ENCODE measurements at regions not wholly inside any gene's neighbourhood (a gene's known extent, or its start where the extent isn't known, plus 50 kb on each side); places are given as distances from the start of the nearest gene placed in this dataset.
"Not testable (repeated sequence)": the region's sequence is repeated elsewhere in the genome, so short reads cannot be mapped to it uniquely, and the experiment has no call there.

GRCh38 chr12:126907900-126908764 is 1358.8 kb upstream of the TMEM132C start:
- no peak for DNase-seq (ENCODE audit: low spot score)

- no peak for DNase-seq (ENCODE audit: low spot score)
Observed at GRCh38 chr12:126908765-126909142, 1358.2 kb upstream of the TMEM132C start.

DNA sequence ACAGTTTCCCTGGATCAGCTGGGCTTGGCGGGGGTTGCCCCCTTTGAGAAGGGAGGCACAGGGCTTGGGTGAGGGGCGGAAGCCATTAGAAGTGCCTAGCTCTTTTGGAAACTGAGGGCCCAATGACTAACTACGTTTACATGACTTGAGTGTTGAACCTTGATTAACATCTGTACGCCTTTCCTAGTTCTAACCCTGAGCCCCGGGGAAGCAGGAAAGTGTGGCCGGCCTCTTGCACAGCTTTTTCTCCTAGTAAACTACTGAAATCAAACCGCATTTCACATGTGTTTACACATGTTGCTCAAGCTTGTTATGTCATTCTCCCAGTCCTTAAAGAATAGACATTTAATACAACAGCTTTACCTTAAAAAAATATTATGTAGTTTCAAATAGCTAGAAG is 1356.4 kb upstream of the TMEM132C start:
- DNase-seq (ENCODE audit: low spot score) = no peak

GRCh38 chr12:126912111-126912510 is 1354.9 kb upstream of the TMEM132C start:
- no peak for DNase-seq (ENCODE audit: low spot score)

DNA sequence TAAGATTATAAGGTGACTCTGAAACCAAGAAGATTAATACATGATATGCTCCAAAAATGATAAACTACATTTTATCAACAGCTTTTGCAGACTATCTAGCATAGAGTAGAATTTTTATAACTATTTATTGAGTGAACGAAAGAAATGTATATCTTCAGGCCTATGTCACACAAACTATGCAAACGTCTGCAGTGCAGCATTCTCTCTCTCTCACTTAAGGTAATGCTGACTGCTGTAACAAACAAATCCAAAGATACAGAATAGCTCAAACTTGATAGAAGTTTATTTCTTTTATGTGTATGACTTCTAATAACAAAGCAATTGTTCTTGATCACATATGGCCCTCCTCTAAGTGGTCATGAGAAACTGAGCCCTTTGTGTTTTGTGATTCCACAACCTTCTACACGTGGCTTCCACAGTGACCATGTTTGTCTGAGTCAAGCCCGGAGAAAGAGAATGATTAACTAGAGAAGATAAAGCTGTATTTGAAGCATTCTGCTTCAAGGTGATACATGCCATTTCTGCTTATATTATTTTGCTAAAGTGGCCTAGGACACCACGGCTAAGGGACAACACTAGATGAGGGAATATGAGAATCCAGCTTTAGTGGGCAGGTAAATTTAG is 1352.7 kb upstream of the TMEM132C start:
- DNase-seq (ENCODE audit: low spot score) = no peak

DNA sequence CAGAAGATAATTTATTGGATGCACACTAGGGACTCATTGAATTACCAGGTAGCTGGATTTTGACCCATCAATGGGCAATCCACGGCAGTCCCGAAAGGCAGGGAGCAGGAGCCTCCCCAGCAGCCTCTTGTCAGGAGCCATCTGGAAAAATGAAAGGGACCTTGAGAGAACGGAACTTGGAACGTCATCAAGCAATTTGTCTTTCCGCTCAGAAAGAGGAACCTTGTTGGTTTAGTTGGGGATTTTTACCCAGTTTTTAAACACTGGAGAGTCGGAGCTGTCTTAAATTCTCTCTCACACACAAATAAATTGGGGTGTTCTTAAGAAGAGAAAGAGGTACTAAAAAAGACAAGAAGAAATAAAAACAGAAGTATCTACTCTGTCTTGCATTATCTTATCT is 1351.7 kb upstream of the TMEM132C start:
- DNase-seq (ENCODE audit: low spot score) = no peak

DNA sequence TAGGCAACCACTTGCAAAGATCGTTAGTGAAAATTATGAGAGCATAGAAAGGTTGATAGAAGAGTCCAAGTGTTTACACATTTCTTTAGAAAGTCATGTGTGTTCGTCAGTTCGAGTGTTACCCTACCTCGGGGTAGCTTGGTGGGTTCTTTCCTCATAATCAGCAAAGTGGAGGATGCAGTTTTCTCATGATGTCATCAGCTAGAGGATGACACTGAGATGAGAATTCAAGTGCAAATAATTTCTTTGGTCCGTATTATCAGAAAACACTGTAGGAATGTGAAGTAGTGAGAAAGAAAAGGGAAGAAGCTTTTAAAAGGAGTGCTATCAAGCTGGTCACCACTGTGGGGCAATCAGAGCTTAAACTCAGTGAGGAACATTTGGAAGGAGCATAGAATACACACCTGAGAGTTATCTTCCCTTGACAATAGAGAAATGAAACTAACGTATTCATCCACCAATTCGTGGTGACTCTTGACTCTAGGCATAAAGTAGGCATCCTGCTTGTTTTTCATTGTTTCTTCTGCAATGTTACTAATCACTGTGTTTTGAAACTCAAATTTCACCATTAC is 1340.9 kb upstream of the TMEM132C start:
- no peak for DNase-seq (ENCODE audit: low spot score)

GRCh38 chr12:126930234-126930633 is 1336.7 kb upstream of the TMEM132C start:
- no peak for DNase-seq (ENCODE audit: low spot score)

DNA sequence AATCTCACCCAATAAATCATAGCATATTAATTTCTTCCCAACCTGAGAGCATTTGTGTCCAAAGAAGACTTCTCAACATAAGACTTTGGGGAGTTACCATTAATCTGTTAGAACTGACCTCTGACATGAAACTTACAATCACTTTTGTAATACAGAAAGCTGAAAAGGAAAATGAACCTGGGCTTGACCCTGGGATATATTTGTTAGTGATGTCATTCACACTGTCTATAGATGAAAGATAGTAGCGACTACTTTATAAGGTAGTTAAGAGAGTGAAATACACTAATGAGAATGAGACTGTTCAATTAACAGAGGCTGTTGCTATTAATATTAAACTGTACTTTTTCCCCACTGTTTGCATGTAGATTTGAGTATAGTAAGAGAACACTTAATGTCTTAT is 1334.8 kb upstream of the TMEM132C start:
- DNase-seq (ENCODE audit: low spot score) = no peak

DNA sequence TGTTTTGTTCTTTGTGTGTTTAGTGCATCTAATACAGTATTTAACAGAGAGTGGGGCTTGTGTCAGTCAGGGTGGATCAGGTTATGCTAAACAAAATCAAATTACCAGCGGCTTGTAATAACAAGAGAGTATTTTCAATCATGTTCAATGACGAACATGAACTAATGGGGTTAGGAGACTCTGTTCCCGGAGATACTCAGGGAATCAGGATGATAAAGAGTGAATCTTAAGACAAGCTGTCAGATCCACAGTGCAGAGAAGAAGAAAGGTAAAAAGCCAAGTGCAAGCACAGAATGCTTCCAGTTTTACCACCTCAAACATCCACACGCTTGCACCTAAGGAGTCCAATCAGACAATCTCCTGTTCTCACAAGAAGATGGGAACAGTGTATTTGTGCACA is 1331.5 kb upstream of the TMEM132C start:
- DNase-seq (ENCODE audit: low spot score) = no peak

DNA sequence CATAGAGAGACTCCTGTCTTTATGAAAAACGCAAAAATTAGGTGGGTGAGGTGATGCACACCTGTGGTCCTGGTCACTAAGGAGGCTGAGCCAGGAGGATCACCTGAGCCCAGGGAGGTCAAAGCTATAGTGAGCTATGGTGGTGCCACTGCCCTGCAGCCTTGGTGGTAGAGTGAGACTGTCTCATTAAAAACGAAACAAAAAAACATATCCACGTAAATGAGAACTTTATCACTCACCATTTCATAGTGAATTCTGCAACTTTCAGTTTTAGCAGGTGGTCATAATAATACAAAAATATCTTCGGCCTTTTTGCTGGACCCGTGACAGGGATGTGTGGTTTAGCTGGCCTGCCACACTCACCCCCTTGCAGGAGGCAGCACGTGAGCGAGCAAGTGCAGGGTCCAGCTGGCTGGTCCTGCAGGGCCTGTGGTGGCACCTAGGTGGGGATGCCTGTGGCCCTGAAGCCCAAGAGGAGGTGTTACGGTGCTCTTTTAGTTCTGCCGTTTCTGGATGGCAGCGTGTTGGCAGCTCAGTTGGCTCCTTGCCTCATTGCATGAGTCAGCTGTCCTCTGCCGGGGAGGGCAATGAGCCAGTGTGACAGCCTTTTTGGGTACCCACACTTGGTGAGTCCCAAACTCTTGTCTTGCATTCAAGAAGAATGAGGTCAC is 1330.7 kb upstream of the TMEM132C start:
- DNase-seq (ENCODE audit: low spot score) = no peak

DNA sequence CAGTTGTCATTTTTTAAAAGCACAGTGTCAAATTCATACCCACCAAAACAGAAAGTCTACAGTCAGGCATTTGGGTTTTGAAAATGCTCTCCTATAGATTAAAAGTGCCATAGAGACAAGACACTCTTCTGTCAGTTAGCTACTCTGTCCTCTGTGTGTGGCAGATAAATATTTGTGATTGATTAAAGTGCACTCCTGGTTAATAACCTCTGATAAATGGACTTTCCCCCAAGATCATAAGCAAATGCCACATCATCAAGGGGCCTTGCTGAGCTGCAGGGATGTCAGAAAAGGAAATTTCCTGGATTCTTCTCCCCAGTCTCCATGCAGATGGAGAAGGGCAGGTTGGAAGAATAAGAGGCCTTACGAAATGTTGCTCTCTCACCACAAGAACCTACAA is 1329.5 kb upstream of the TMEM132C start:
- DNase-seq (ENCODE audit: low spot score) = no peak

- no peak for DNase-seq (ENCODE audit: low spot score)
Observed at GRCh38 chr12:126944684-126945083, 1322.3 kb upstream of the TMEM132C start.

DNA sequence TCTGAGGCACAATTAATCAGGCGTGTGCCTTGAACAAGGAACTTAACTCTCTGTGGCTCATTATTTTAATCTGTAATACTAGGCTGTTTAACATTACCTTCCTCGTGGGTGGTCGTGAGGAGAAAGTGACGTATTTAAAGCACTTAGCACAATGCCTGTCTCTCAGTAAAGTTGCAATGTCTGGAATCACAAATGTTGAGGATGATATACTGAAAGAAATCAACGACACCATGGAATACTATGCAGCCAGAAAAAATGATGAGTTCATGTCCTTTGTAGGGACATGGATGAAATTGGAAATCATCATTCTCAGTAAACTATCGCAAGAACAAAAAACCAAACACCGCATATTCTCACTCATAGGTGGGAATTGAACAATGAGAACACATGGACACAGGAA is 1320.0 kb upstream of the TMEM132C start:
- DNase-seq (ENCODE audit: low spot score) = not testable (repeated sequence)

GRCh38 chr12:126949558-126949957 is 1317.4 kb upstream of the TMEM132C start:
- no peak for DNase-seq (ENCODE audit: low spot score)

GRCh38 chr12:126950266-126950665 is 1316.7 kb upstream of the TMEM132C start:
- no peak for DNase-seq (ENCODE audit: low spot score)

- no peak for DNase-seq (ENCODE audit: low spot score)
Observed at GRCh38 chr12:126952096-126953007, 1314.6 kb upstream of the TMEM132C start.

DNA sequence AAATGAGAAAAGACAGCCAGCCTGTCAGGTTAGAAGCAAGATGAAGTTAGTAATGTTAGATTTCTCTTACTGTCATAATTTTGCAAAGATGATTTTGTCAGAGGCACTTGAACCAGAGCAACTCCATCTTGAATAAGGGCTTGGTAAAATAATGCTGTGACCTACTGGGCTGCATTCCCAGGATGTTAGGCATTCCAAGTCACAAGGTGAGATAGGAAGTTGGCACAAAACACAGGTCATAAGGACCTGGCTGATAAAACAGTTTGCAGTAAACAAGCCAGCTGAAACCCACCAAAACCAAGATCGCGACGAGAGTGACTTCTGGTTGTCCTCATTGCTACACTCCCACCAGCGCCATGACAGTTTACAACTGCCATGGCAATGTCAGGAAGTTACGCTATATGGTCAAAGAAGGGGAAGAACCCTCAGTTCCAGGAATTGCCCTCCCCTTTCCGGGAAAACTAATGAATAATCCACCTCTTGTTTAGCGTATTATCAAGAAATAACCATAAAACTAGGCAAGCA is 1313.5 kb upstream of the TMEM132C start:
- DNase-seq (ENCODE audit: low spot score) = no peak

DNA sequence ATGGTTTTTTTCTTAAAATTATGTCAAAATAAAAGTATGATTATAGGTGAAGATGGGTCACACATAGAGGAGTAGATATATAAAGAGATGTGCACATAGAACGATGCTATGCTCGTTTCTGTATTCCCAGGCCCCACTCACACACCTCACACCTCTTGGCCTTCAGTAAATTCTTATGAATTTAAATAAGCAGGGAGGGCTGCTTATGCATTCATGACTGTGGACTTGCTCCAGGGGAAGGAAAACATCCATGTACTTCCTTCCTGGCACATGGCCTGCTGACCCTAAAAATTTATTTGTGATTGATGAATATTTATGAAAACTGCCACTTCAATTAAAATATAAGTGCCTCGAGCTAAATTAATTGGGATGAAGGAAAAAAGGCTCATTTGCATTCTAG is 1306.7 kb upstream of the TMEM132C start:
- DNase-seq (ENCODE audit: low spot score) = no peak

DNA sequence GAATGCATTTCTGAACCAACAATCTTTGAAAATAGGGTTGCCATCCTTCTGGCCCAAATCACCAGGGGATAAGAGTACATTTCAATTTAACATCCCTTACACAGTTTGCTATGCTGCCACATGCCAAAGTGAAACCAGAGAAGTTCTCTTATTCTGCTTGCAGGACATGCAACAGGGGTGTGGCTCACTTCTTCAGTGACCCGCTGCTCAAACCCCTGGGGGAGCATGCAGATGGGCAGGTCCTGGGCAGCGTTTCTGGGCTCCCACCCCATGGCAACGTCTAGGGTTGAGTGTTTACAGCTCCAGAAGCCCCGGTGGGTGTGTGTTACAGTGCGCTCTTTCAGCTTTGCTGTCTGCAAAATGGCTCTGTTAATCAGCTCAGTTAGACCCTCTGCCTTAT is 1306.3 kb upstream of the TMEM132C start:
- no peak for DNase-seq (ENCODE audit: low spot score)

- DNase-seq (ENCODE audit: low spot score) = no peak
Observed at GRCh38 chr12:126963825-126964224, 1303.1 kb upstream of the TMEM132C start.

DNA sequence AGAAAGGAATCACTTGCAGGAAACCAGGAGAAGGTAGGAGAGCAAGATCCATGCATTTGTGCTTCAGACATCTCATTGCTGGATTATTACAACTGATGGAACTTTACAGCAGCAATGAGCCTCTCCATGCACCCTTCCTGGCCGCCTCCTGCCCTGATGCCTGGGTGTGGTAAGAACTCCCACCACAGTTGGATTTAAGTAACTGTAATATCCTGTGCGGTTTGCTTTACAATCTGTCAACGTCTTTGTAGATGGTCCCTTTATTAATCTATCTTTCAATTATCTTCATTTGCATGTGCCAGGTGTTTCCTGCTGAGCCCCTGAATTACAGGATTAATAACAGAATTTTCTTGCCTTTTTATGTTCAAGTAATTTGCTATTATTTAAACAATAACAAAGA is 1300.5 kb upstream of the TMEM132C start:
- DNase-seq (ENCODE audit: low spot score) = no peak
